Loucy (cell line): ENCODE measurements at regions not wholly inside any gene's neighbourhood (a gene's known extent, or its start where the extent isn't known, plus 50 kb on each side); places are given as distances from the start of the nearest gene placed in this dataset.

Source experiments
- H2AFZ ChIP-seq: fragments of 200-600 bp; sonication (generic); 2 replicates; pipeline ENCODE4 v1.6.0; 2016; ENCODE audit warnings: antibody characterized with exemption, mild to moderate bottlenecking, low read length, moderate library complexity
- H3F3A ChIP-seq: fragments of 200-600 bp; 2 replicates; pipeline ENCODE4 v1.6.0; 2016; ENCODE audit warnings: antibody characterized with exemption, low read depth, mild to moderate bottlenecking
- H3K27me3 ChIP-seq: fragments of 200-600 bp; sonication (generic); 2 replicates; pipeline ENCODE4 v1.6.1; 2014; ENCODE audit warnings: low read length, mild to moderate bottlenecking; ENCODE audit not compliant: insufficient read depth, poor library complexity, severe bottlenecking
- H3K36me3 ChIP-seq: fragments of 200-600 bp; sonication (generic); 2 replicates; pipeline ENCODE4 v1.6.1; 2016; ENCODE audit warnings: low read length; ENCODE audit not compliant: insufficient read depth
- H3K4me1 ChIP-seq: fragments of 200-600 bp; sonication (generic); 2 replicates; pipeline ENCODE4 v1.5.1; 2014; ENCODE audit warnings: low read length, mild to moderate bottlenecking; ENCODE audit not compliant: insufficient read depth, poor library complexity, severe bottlenecking
- H3K4me2 ChIP-seq: fragments of 200-600 bp; sonication (generic); 2 replicates; pipeline ENCODE4 v1.6.0; 2014; ENCODE audit warnings: antibody characterized with exemption, low read length, low read depth, mild to moderate bottlenecking; ENCODE audit not compliant: poor library complexity, severe bottlenecking
- H3K4me3 ChIP-seq: fragments of 200-600 bp; sonication (generic); 2 replicates; pipeline ENCODE4 v1.5.1; 2014; ENCODE audit warnings: low read length, mild to moderate bottlenecking, mixed read lengths; ENCODE audit not compliant: poor library complexity, severe bottlenecking
- H3K79me2 ChIP-seq: fragments of 200-600 bp; sonication (generic); 2 replicates; pipeline ENCODE4 v1.6.1; 2014; ENCODE audit warnings: low read length; ENCODE audit not compliant: insufficient read depth
- H3K9ac ChIP-seq: fragments of 200-600 bp; sonication (generic); 2 replicates; pipeline ENCODE4 v1.6.0; 2014; ENCODE audit warnings: mild to moderate bottlenecking, low read depth, low read length, moderate library complexity; ENCODE audit not compliant: poor library complexity, severe bottlenecking
- H3K9me2 ChIP-seq: fragments of 200-600 bp; sonication (generic); replicated peaks from 2 replicates; pipeline ENCODE4 v1.6.1; 2016; ENCODE audit warnings: low read depth, low read length, mixed read lengths
- H3K9me3 ChIP-seq: fragments of 200-600 bp; sonication (generic); 2 replicates; pipeline ENCODE4 v1.6.1; 2014; ENCODE audit warnings: mild to moderate bottlenecking, antibody characterized with exemption, low read length, low read depth; ENCODE audit not compliant: insufficient read depth
- H4K20me1 ChIP-seq: fragments of 200-600 bp; sonication (generic); 2 replicates; pipeline ENCODE4 v1.6.0; 2014; ENCODE audit warnings: antibody characterized with exemption, low read length, mild to moderate bottlenecking; ENCODE audit not compliant: insufficient read depth, poor library complexity, severe bottlenecking
- EZH2phosphoT487 ChIP-seq: fragments of 200-600 bp; IDR thresholded peaks from 2 replicates; pipeline ENCODE4 v1.6.1; 2018; ENCODE audit warnings: antibody characterized with exemption, mild to moderate bottlenecking, moderate library complexity, borderline replicate concordance
- TF ChIP-seq, protein P1 (sequence below): fragments of 200-600 bp; sonication (generic); conservative IDR thresholded peaks from 2 replicates; pipeline ENCODE4 v1.5.1; 2014; ENCODE audit warnings: mild to moderate bottlenecking, antibody characterized with exemption, low read length

DNA sequence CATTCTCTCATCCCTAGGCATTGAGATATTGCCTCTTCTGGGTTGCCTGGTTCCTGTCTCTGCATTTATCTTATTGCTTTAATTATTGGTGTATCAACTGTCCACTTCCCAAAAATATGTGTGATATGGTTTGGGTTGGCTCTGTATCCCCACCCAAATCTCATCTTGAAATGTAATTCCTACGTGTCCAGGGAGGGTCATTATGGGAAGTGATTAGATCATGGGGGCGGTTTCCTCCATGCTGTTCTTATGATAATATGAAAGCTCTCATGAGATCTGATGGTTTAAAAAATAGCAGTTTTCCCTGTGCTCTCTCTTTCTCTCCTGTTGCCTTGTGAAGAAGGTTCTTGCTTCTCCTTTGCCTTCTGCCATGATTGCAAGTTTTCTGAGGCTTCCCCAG is 308.3 kb upstream of the HS3ST1 start:
- Histone ChIP-seq H3K9me2 (no peaks in the 10 kb centered on the region), H3F3A (no peaks in the 10 kb centered on the region), H3K36me3 (no peaks in the 10 kb centered on the region)

DNA sequence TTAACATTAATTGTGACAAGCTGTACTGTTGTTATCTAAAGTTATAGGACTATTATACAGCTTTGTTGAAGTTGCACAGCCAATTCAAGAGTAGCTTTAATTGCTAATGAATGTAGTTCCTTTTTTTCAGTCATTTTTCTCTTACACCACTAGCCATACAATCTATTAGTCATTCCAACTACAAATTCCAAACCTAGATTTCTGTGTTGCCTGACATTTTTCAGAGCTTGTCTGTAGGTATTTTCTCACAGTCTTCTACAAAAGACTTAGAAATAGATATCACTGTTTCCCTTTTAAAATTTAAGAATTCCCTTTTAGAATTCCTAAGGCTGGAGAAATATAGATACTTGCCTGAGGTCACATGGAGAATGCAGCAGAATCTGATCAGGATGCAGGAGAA is 307.0 kb upstream of the HS3ST1 start:
- Histone ChIP-seq H3K9me2 (no peaks in the 10 kb centered on the region), H3K9ac (no peak overlapping the region), H4K20me1 (no peaks in the 10 kb centered on the region), H3K4me3 (no peak overlapping the region), H3K36me3 (no peaks in the 10 kb centered on the region), H2AFZ (no peak overlapping the region), H3K79me2 (no peaks in the 10 kb centered on the region), H3K27me3 (no peaks in the 10 kb centered on the region), H3K9me3 (no peaks in the 10 kb centered on the region), H3F3A (no peaks in the 10 kb centered on the region), H3K4me2 (no peak overlapping the region), H3K4me1 (no peaks in the 10 kb centered on the region)
- TF ChIP-seq, protein P1, sequence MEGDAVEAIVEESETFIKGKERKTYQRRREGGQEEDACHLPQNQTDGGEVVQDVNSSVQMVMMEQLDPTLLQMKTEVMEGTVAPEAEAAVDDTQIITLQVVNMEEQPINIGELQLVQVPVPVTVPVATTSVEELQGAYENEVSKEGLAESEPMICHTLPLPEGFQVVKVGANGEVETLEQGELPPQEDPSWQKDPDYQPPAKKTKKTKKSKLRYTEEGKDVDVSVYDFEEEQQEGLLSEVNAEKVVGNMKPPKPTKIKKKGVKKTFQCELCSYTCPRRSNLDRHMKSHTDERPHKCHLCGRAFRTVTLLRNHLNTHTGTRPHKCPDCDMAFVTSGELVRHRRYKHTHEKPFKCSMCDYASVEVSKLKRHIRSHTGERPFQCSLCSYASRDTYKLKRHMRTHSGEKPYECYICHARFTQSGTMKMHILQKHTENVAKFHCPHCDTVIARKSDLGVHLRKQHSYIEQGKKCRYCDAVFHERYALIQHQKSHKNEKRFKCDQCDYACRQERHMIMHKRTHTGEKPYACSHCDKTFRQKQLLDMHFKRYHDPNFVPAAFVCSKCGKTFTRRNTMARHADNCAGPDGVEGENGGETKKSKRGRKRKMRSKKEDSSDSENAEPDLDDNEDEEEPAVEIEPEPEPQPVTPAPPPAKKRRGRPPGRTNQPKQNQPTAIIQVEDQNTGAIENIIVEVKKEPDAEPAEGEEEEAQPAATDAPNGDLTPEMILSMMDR: no peak
- TF ChIP-seq EZH2phosphoT487: no peak

More for the DNA sequence above, 308.3 kb upstream of the HS3ST1 start:
- H3K9me3 ChIP-seq: no peaks in the 10 kb centered on the region
- H3K4me3 ChIP-seq: no peak overlapping the region
- TF ChIP-seq EZH2phosphoT487: no peak
- TF ChIP-seq, protein P1: no peak
- H2AFZ ChIP-seq: no peak overlapping the region
- no peaks in the 10 kb centered on the region for H3K79me2 ChIP-seq
- H3K9ac ChIP-seq: no peak overlapping the region
- no peak overlapping the region for H3K4me2 ChIP-seq
- H3K4me1 ChIP-seq: no peaks in the 10 kb centered on the region
- H4K20me1 ChIP-seq: no peaks in the 10 kb centered on the region
- no peaks in the 10 kb centered on the region for H3K27me3 ChIP-seq

DNA sequence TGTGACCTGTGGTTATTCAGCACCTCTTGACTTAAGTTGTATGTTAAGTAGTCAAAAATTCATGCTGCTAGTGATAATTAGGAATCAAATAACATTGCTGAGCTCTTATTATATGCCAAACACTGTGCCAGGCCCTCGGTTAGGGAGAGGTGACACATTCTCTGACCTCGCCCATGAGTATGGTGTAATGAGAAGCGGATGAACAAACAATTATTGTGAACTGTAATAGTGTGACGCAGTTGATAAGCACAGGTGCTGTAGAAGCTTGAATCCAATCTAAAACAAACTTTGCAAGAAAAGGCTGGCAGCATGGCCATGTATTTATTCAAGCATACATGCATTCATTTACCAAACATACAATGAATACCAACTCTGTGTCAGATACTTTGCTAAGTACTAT is 303.5 kb upstream of the HS3ST1 start:
- H3K9me2 ChIP-seq: no peaks in the 10 kb centered on the region
- no peaks in the 10 kb centered on the region for H3K4me1 ChIP-seq
- no peaks in the 10 kb centered on the region for H3K9me3 ChIP-seq
- no peak overlapping the region for H3K4me3 ChIP-seq
- H2AFZ ChIP-seq: no peak overlapping the region
- H3K9ac ChIP-seq: no peak overlapping the region
- H3K27me3 ChIP-seq: no peaks in the 10 kb centered on the region
- H3F3A ChIP-seq: no peaks in the 10 kb centered on the region
- no peaks in the 10 kb centered on the region for H4K20me1 ChIP-seq
- TF ChIP-seq EZH2phosphoT487: no peak
- TF ChIP-seq, protein P1: no peak
- H3K4me2 ChIP-seq: no peak overlapping the region
- H3K79me2 ChIP-seq: no peaks in the 10 kb centered on the region
- H3K36me3 ChIP-seq: no peaks in the 10 kb centered on the region
